Urothelium cell line (cell line): ENCODE measurements at regions not wholly inside any gene's neighbourhood (a gene's known extent, or its start where the extent isn't known, plus 50 kb on each side); places are given as distances from the start of the nearest gene placed in this dataset.

ENCODE experiments used
- DNase-seq: peaks from one replicate; pipeline ENCODE4 v3.0.0; 2011; ENCODE audit warnings: low spot score, mixed read lengths
- FAIRE-seq: peaks from 2 replicates; lab custom pipeline; 2011; peaks lifted over from hg19 to GRCh38; lab: Jason Lieb, UNC

GRCh38 chr3:116920826-116921610 lies 211.4 kb downstream of the TUSC7 start:
- no peak for FAIRE-seq
- no peak for DNase-seq

DNA sequence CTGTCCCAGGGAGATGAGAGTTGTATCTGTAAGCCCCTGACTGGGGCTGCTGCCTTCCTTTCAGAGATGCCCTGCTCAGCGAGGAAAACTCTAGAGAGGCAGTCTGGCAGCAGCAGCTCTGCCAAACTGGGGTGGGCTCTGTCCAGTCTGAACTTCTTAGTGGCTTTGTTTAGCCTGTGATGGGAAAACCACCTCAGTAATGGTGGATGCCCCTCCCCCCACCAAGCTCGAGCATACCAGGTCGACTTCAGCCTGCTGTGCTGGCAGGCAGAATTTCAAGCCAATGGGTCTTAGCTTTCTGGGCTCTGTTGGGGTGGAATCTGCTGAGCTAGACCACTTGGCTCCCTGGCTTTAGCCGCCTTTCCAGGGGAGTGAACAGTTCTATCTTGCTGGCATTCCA lies 218.3 kb downstream of the TUSC7 start:
- no peak for DNase-seq
- no peak for FAIRE-seq

- DNase-seq: no peak
- no peak for FAIRE-seq
These were observed 220.1 kb downstream of the TUSC7 start for GRCh38 chr3:116929505-116930222.

DNA sequence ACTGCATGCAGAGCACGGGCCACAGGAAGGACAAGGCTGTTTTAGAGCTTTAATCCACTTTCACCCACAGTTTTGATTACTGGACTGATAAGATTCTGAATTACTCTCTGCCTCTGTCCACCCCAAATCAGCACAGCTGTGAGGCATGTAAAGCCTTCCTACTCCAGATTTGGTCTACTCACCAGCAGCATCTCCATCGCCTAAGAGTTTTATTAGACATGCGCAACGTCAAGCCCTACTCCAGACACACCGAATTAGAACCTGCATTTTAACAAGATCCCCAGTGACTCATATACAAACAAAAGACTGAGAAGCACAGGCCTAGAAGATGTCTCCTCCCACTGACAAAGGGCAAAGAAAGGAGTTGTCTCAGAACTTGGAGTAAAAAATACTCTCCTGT lies 221.2 kb downstream of the TUSC7 start:
- FAIRE-seq: no peak

GRCh38 chr3:116939091-116939490 lies 229.5 kb downstream of the TUSC7 start:
- FAIRE-seq (no peak), DNase-seq (no peak)

More for the DNA sequence above, 221.2 kb downstream of the TUSC7 start:
- DNase-seq: no peak

DNA sequence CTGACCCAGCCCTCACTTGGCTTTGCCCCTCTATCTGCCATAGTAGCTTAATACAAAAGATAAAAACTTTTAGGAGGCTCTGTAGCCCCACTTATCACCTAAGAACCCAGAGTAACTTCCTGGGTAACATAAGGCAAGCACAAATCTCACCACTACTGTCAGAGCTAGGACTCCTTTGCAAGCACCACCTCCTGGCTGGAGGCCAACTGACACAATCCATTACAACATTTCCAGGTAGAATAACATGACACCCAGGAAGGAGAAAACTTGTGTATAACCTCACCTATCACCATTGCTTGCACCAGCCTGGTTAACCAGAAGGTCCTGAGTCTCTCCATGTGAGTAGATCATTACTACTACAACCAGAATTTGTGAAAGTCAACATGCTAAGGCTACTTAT lies 230.0 kb downstream of the TUSC7 start:
- FAIRE-seq (no peak), DNase-seq (no peak)

GRCh38 chr3:116940719-116941118 lies 231.1 kb downstream of the TUSC7 start:
- no peak for FAIRE-seq

GRCh38 chr3:116946376-116946775 lies 236.8 kb downstream of the TUSC7 start:
- no peak for FAIRE-seq
- no peak for DNase-seq

More at GRCh38 chr3:116940719-116941118, 231.1 kb downstream of the TUSC7 start:
- DNase-seq: no peak

DNA sequence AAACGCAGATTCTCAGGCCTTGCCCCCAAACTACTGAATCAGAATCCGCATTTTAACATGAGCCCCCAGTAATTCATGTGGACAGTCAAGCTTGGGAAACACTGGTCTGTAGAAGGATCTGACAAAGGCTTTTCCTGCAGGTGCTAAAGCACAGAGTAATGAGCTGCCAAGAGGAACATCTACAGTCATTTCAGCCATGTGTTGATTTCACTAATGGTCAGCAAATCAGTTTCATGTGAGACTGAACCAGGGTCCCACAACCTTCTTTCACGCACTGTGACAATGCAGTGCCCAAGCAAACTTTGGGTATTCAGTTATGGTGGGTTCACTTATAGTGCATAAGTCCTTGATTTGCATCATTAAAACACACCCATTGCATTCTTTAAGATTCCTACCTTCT lies 237.6 kb downstream of the TUSC7 start:
- FAIRE-seq: no peak
- DNase-seq: no peak

DNA sequence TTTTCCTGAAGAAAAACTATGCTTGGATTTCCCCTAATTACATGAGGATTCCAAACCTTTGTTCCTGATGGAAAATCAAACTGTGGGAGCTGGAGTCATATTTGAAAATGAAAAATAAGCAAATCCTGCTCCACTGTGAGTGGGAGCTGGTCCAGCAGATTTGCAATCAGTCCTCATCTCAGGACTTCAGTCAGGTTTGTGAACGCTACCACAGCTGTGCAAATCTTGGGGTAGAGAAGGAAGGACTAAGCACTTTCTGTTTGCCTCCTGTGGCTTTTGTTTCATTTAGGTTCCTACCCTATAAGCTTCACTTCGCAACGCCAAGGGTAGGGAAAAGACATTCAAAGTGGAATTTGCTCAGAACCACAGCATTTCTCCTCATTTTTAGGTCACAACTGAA lies 238.2 kb downstream of the TUSC7 start:
- FAIRE-seq (no peak), DNase-seq (no peak)

GRCh38 chr3:116950301-116951055 lies 240.9 kb downstream of the TUSC7 start:
- FAIRE-seq: no peak
- DNase-seq: no peak

- FAIRE-seq (no peak), DNase-seq (no peak)
These were observed 242.0 kb downstream of the TUSC7 start for GRCh38 chr3:116951610-116952009.

- DNase-seq: no peak
- no peak for FAIRE-seq
These were observed 248.7 kb downstream of the TUSC7 start for GRCh38 chr3:116958291-116958690.

DNA sequence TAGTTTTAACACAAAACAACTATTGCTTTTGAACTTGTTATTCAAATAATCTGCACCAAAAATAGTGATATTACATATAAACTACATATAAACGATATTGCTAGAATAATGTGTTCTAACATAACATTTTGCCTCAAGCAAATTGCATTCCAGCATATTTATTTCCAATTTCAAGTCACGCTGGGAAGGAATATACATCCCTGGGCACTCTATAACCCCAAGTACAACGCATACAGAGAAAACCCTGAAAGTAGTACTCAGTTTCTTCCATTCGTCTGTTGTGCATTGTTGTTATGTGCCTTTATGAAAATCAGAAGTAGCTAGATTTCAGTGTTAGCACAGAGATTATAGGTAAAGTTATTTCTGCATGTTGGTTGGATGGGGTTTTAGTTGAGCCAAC lies 251.5 kb downstream of the TUSC7 start:
- FAIRE-seq (no peak), DNase-seq (no peak)

- FAIRE-seq: no peak
These were observed 254.2 kb downstream of the TUSC7 start for GRCh38 chr3:116963802-116964201.

DNA sequence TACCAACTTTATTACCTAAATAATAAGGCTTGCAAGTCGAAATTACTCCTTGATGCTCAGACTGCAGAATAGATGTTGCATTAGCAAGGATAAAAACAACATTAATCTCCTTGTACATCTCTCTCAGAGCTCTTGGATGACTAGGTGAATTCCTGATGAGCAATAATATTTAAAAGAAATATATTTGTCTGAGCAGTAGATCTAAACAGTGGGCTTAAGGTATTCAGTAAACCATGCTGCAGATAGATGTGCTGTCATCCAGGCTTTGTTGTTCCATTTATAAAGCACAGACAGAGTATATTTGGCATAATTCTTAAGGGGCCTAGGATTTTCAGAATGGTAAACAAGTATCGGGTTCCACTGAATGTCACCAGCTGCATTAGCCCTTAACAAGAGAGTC lies 257.1 kb downstream of the TUSC7 start:
- DNase-seq: no peak

More at GRCh38 chr3:116963802-116964201, 254.2 kb downstream of the TUSC7 start:
- DNase-seq: no peak

GRCh38 chr3:116969135-116969534 lies 259.6 kb downstream of the TUSC7 start:
- DNase-seq: no peak
- FAIRE-seq: no peak

More for the DNA sequence above, 257.1 kb downstream of the TUSC7 start:
- FAIRE-seq: no peak

DNA sequence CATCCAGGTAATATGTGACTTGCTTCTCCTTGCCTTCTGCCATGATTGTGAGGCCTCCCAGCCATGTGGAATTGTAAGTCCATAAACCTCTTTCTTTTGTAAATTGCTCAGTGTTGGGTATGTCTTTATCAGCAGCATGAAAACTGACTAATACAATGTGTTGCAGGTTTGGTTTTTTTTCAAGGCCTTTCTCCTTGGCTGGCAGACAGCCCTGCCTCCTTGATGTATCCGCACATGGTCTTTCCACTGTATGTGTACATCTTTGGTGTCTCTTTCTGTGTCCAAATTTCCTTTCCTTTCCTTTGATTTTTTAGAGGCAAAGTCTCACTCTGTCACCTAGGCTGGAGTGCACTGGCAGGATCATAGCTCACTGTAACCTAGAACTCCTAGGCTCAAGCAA lies 260.1 kb downstream of the TUSC7 start:
- no peak for DNase-seq
- no peak for FAIRE-seq

- DNase-seq (no peak), FAIRE-seq (no peak)
These were observed 262.0 kb downstream of the TUSC7 start for GRCh38 chr3:116971531-116971930.

- DNase-seq: no peak
- FAIRE-seq: no peak
These were observed 265.1 kb downstream of the TUSC7 start for GRCh38 chr3:116974702-116975101.

DNA sequence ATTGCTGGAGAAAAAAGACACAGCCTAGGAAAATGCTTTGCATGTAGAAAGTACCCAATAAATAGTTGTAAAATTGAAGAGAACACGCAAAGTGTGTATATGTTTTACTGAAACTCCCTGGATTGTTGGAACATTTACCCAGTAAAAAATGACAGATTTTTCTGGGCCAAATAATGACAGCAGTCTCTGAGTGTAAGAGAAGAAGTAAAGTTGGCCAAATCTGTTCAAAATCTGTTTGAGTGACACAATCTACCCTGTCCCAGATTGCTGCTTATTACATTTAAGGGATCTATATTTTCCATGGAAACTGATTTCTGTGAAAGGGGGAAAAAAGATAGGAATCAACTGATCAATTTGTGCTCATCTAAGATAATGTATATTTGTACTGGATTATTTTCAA lies 267.9 kb downstream of the TUSC7 start:
- no peak for FAIRE-seq
- DNase-seq: no peak
